DOHH2 (cell line): ENCODE measurements at regions not wholly inside any gene's neighbourhood (a gene's known extent, or its start where the extent isn't known, plus 50 kb on each side); places are given as distances from the start of the nearest gene placed in this dataset.

ENCODE experiments used
- H3F3A ChIP-seq: fragments of 200-600 bp; sonication (generic), shearing (Covaris generic); 2 replicates; pipeline ENCODE4 v1.6.0; 2016; ENCODE audit warnings: antibody characterized with exemption, mild to moderate bottlenecking; ENCODE audit not compliant: control insufficient read depth, insufficient read depth
- H3K27ac ChIP-seq: fragments of 200-600 bp; sonication (generic); 2 replicates; pipeline ENCODE4 v1.5.1; 2014; ENCODE audit warnings: low read depth, mild to moderate bottlenecking, low read length, moderate library complexity
- H3K27me3 ChIP-seq: fragments of 200-600 bp; sonication (generic); 2 replicates; pipeline ENCODE4 v1.6.1; 2014; ENCODE audit warnings: mild to moderate bottlenecking, low read length, mixed read lengths; ENCODE audit not compliant: control insufficient read depth
- H3K36me3 ChIP-seq: fragments of 200-600 bp; sonication (generic); 2 replicates; pipeline ENCODE4 v1.6.1; 2014; ENCODE audit warnings: mild to moderate bottlenecking, low read length, moderate library complexity, mixed read lengths; ENCODE audit not compliant: control insufficient read depth
- H3K4me1 ChIP-seq: fragments of 200-600 bp; sonication (generic); 2 replicates; pipeline ENCODE4 v1.6.1; 2014; ENCODE audit warnings: mild to moderate bottlenecking, low read length, mixed read lengths; ENCODE audit not compliant: control insufficient read depth
- H3K4me2 ChIP-seq: fragments of 200-600 bp; sonication (generic); 2 replicates; pipeline ENCODE4 v1.6.0; 2014; ENCODE audit warnings: mild to moderate bottlenecking, low read length, moderate library complexity
- H3K4me3 ChIP-seq: fragments of 200-600 bp; sonication (generic); 2 replicates; pipeline ENCODE4 v1.5.1; 2014; ENCODE audit warnings: mild to moderate bottlenecking, low read length, mixed read lengths
- H3K79me2 ChIP-seq: fragments of 200-600 bp; sonication (generic); 2 replicates; pipeline ENCODE4 v1.6.1; 2014; ENCODE audit warnings: mild to moderate bottlenecking, low read length, mixed read lengths; ENCODE audit not compliant: control insufficient read depth
- H3K9me2 ChIP-seq: fragments of 200-600 bp; sonication (generic); replicated peaks from 2 replicates; pipeline ENCODE4 v1.6.1; 2014; ENCODE audit warnings: mild to moderate bottlenecking, low read length, mixed read lengths; ENCODE audit not compliant: control insufficient read depth
- H3K9me3 ChIP-seq: fragments of 200-600 bp; sonication (generic); 2 replicates; pipeline ENCODE4 v1.6.1; 2014; ENCODE audit warnings: antibody characterized with exemption, low read length, mixed read lengths; ENCODE audit not compliant: control insufficient read depth, insufficient read depth
- H4K20me1 ChIP-seq: fragments of 200-600 bp; sonication (generic); 2 replicates; pipeline ENCODE4 v1.6.0; 2014; ENCODE audit warnings: low read depth, mild to moderate bottlenecking, antibody characterized with exemption, low read length, moderate library complexity; ENCODE audit not compliant: control insufficient read depth, insufficient read depth
- CTCF ChIP-seq: fragments of 200-600 bp; sonication (generic); IDR thresholded peaks from one replicate; pipeline ENCODE4 v1.5.1; 2014; ENCODE audit warnings: antibody characterized with exemption, mild to moderate bottlenecking, low read depth, low read length; ENCODE audit not compliant: poor library complexity, severe bottlenecking
- EZH2phosphoT487 ChIP-seq: fragments of 200-600 bp; sonication (generic); IDR thresholded peaks from 2 replicates; pipeline ENCODE4 v1.6.1; 2017; ENCODE audit warnings: borderline replicate concordance, mild to moderate bottlenecking, antibody characterized with exemption, low read length, moderate library complexity, mixed read lengths

GRCh38 chr4:159476886-159477285 lies 374.0 kb downstream of the RAPGEF2 start:
- Histone ChIP-seq H3K27ac (no peak overlapping the region), H3K4me3 (no peak overlapping the region), H3K79me2 (no peaks in the 10 kb centered on the region), H3K4me1 (no peaks in the 10 kb centered on the region), H3K4me2 (no peak overlapping the region), H4K20me1 (no peaks in the 10 kb centered on the region), H3K36me3 (no peaks in the 10 kb centered on the region), H3K9me3 (no peaks in the 10 kb centered on the region), H3K9me2 (no peaks in the 10 kb centered on the region), H3K27me3 (no peaks in the 10 kb centered on the region), H3F3A (no peaks in the 10 kb centered on the region)
- TF ChIP-seq CTCF (no peak), EZH2phosphoT487 (no peak)

DNA sequence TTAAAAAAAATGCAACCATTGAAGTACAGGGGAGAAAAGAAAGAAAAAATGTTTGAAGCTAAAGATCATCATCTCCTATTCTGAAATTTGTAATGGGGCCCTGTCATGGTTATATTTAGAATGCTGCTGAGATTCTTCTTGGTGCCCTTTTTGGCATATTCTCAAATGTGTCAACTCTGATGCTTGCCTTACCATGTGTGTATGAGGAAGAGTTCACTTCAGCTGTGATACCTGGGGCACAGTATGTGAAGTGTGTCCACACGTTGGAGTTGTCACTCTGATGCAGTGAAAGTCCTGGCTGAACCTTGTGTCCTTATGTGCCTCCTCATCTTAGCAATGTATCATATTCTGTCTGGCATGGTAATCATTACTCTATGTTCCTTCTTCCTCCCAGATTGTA lies 377.9 kb downstream of the RAPGEF2 start:
- no peaks in the 10 kb centered on the region for H3K36me3 ChIP-seq
- H3K4me3 ChIP-seq: no peak overlapping the region
- no peaks in the 10 kb centered on the region for H3K9me3 ChIP-seq
- H3K27me3 ChIP-seq: no peaks in the 10 kb centered on the region
- H3K9me2 ChIP-seq: no peaks in the 10 kb centered on the region
- no peak overlapping the region for H3K4me2 ChIP-seq
- H3K27ac ChIP-seq: no peak overlapping the region
- TF ChIP-seq CTCF (no peak), EZH2phosphoT487 (no peak)
- no peaks in the 10 kb centered on the region for H3K79me2 ChIP-seq
- H3K4me1 ChIP-seq: no peaks in the 10 kb centered on the region
- no peaks in the 10 kb centered on the region for H4K20me1 ChIP-seq
- no peaks in the 10 kb centered on the region for H3F3A ChIP-seq

- Histone ChIP-seq H3K4me1 (no peaks in the 10 kb centered on the region), H4K20me1 (no peaks in the 10 kb centered on the region), H3K9me3 (no peaks in the 10 kb centered on the region), H3K4me2 (no peak overlapping the region), H3K4me3 (no peak overlapping the region), H3F3A (no peaks in the 10 kb centered on the region), H3K36me3 (no peaks in the 10 kb centered on the region), H3K9me2 (no peaks in the 10 kb centered on the region), H3K79me2 (no peaks in the 10 kb centered on the region), H3K27me3 (no peaks in the 10 kb centered on the region), H3K27ac (no peak overlapping the region)
- no peak for TF ChIP-seq CTCF
- no peak for TF ChIP-seq EZH2phosphoT487
These were observed 379.1 kb downstream of the RAPGEF2 start for GRCh38 chr4:159481936-159482335.
